Activated naive CD8-positive, alpha-beta T cell (primary cell): ENCODE measurements at regions not wholly inside any gene's neighbourhood (a gene's known extent, or its start where the extent isn't known, plus 50 kb on each side); places are given as distances from the start of the nearest gene placed in this dataset.

ENCODE experiments used
- H3K27ac Mint-ChIP-seq: one replicate; pipeline ENCODE4 v1.8.0; 2021; ENCODE audit warnings: mixed read lengths
- H3K27me3 Mint-ChIP-seq: one replicate; pipeline ENCODE4 v1.8.0; 2021; ENCODE audit warnings: mixed read lengths
- H3K36me3 Mint-ChIP-seq: one replicate; pipeline ENCODE4 v1.8.0; 2021; ENCODE audit warnings: mixed read lengths
- H3K4me1 Mint-ChIP-seq: one replicate; pipeline ENCODE4 v1.8.0; 2021; ENCODE audit warnings: low read depth, mixed read lengths
- H3K4me3 Mint-ChIP-seq: one replicate; pipeline ENCODE4 v1.8.0; 2021; ENCODE audit warnings: mild to moderate bottlenecking, mixed read lengths
- H3K9me3 Mint-ChIP-seq: one replicate; pipeline ENCODE4 v1.8.0; 2021; ENCODE audit warnings: low read depth, mixed read lengths

GRCh38 chr4:180567080-180567479, 1676.1 kb upstream of the TENM3 start:
- H3K27ac Mint-ChIP-seq: no peak overlapping the region
- no peak overlapping the region for H3K4me3 Mint-ChIP-seq

GRCh38 chr4:180571516-180572055, 1671.6 kb upstream of the TENM3 start:
- no peak overlapping the region for H3K4me3 Mint-ChIP-seq
- no peaks in the 10 kb centered on the region for H3K36me3 Mint-ChIP-seq
- no peaks in the 10 kb centered on the region for H3K4me1 Mint-ChIP-seq
- H3K9me3 Mint-ChIP-seq: no peaks in the 10 kb centered on the region
- H3K27me3 Mint-ChIP-seq: no peaks in the 10 kb centered on the region
- no peak overlapping the region for H3K27ac Mint-ChIP-seq

More at GRCh38 chr4:180567080-180567479, 1676.1 kb upstream of the TENM3 start:
- Mint-ChIP-seq H3K9me3 (no peaks in the 10 kb centered on the region), H3K4me1 (no peaks in the 10 kb centered on the region), H3K36me3 (no peaks in the 10 kb centered on the region), H3K27me3 (no peaks in the 10 kb centered on the region)

DNA sequence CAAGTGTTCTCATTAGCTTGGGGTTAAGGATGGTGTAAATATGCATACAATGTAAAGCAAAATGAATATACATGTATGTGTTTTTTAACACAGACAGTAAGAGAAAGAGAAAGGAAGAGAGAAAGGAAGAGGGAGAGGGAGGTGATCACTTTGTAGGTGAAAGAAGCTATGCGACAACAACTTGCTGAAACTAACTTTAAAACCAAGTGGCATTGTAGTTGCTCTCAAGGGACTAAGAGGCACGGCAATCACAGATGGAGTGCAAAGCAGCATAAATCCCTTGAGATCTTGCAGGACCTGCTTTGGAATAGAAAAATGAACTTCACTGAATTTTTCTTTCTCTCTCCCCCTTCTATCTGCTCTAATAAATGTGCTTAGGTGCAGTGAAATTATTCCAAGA, 1665.0 kb upstream of the TENM3 start:
- Mint-ChIP-seq H3K4me1 (no peaks in the 10 kb centered on the region), H3K36me3 (no peaks in the 10 kb centered on the region), H3K27ac (no peak overlapping the region), H3K9me3 (no peaks in the 10 kb centered on the region), H3K4me3 (no peak overlapping the region), H3K27me3 (no peaks in the 10 kb centered on the region)

GRCh38 chr4:180581061-180581460, 1662.1 kb upstream of the TENM3 start:
- Mint-ChIP-seq H3K4me3 (no peak overlapping the region), H3K27me3 (no peaks in the 10 kb centered on the region), H3K36me3 (no peaks in the 10 kb centered on the region), H3K9me3 (no peaks in the 10 kb centered on the region), H3K27ac (no peak overlapping the region), H3K4me1 (no peaks in the 10 kb centered on the region)

DNA sequence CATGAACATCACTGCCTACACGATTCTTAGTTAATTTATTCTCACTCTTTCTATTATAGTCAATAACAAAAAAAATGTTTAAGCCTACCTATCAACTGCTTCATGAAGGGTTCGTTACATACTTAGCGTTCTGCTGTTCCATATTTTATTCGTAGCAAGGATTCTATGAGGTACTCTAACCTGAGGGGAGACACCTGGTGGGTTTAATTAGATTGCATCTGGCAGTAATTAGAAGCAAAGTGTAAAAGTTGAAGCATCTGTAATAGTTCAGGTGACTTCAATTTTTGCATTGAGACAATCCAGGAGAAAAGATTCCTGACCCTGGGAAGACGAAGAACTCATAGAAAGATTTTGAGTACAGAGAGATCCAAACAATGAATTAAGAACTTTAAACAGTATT, 1655.8 kb upstream of the TENM3 start:
- Mint-ChIP-seq H3K4me3 (no peak overlapping the region), H3K36me3 (no peaks in the 10 kb centered on the region), H3K9me3 (no peaks in the 10 kb centered on the region), H3K4me1 (no peaks in the 10 kb centered on the region), H3K27me3 (no peaks in the 10 kb centered on the region), H3K27ac (no peak overlapping the region)

DNA sequence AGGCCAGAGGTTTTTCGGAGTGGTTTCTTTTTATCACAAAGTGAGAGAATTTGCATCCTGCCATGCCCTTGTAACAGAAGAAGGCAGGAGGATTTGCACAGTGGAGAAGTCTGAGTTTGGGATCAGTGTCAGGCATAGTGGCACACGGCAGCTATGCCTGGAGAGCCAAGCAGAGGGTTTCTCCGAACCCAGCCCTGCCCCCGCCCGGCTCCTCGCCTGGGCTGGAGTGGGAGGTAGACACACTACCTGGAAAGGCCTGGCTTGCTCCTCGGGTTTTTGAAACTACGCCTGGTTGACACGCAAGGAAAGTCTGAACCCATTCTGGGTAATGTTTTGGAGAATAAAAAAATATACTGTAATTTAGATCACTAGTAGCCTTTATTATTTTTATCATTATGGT, 1653.6 kb upstream of the TENM3 start:
- no peaks in the 10 kb centered on the region for H3K9me3 Mint-ChIP-seq
- H3K27me3 Mint-ChIP-seq: no peaks in the 10 kb centered on the region
- no peaks in the 10 kb centered on the region for H3K4me1 Mint-ChIP-seq
- H3K27ac Mint-ChIP-seq: no peak overlapping the region
- H3K4me3 Mint-ChIP-seq: no peak overlapping the region
- no peaks in the 10 kb centered on the region for H3K36me3 Mint-ChIP-seq

DNA sequence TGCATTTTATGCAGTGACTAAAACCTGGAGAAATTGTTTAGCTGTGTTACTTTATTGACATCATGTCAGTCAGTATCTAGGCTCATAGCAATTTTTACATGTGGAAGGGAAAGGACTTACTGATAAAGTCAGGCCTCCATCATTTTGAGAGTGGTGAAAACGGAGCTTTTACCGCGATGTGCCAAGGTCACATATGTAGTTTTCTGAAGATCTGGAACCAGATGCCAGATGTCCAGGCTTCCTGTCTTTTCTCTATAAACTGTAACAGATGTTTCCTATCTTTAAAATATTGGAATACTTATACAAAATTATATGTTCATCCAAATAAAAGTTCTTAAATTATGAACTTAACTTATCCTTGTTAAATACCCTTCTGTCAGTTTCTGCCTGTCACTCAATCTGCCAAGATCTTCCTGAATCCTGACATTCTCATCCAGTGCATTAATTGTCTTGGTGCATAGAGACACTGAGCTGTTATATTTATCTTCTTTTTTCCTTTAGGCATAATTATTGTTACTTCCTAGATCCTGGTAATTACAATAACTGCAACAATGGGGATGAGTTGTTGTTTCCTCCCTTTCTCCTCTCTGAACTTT, 1646.2 kb upstream of the TENM3 start:
- Mint-ChIP-seq H3K4me3 (no peak overlapping the region), H3K27ac (no peak overlapping the region), H3K9me3 (no peaks in the 10 kb centered on the region), H3K27me3 (no peaks in the 10 kb centered on the region), H3K4me1 (no peaks in the 10 kb centered on the region), H3K36me3 (no peaks in the 10 kb centered on the region)

- no peak overlapping the region for H3K4me3 Mint-ChIP-seq
Observed at GRCh38 chr4:180598281-180598680, 1644.9 kb upstream of the TENM3 start.

DNA sequence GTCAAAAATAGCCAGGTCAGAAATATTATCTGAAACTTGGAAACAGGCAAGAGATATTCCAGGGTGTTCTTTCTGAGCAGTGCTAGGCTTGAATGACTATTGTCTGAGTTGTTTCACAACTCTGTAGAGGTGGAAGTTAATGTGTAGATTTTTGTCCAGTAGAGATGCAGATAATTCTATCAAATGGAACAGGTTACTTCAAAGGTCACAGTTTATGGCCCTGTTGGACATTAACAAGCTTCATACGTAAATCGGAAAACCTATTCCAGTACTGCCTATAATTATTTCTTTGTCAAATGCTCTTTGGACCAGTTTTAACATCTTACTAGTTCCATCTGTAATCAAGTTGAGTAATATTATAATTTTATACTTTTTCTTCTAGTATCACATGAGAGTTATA, 1639.4 kb upstream of the TENM3 start:
- H3K4me3 Mint-ChIP-seq: no peak overlapping the region
- H3K4me1 Mint-ChIP-seq: no peaks in the 10 kb centered on the region
- H3K9me3 Mint-ChIP-seq: no peaks in the 10 kb centered on the region
- no peaks in the 10 kb centered on the region for H3K27me3 Mint-ChIP-seq
- no peak overlapping the region for H3K27ac Mint-ChIP-seq
- H3K36me3 Mint-ChIP-seq: no peaks in the 10 kb centered on the region

More at GRCh38 chr4:180598281-180598680, 1644.9 kb upstream of the TENM3 start:
- Mint-ChIP-seq H3K4me1 (no peaks in the 10 kb centered on the region), H3K27ac (no peak overlapping the region), H3K27me3 (no peaks in the 10 kb centered on the region), H3K36me3 (no peaks in the 10 kb centered on the region), H3K9me3 (no peaks in the 10 kb centered on the region)

DNA sequence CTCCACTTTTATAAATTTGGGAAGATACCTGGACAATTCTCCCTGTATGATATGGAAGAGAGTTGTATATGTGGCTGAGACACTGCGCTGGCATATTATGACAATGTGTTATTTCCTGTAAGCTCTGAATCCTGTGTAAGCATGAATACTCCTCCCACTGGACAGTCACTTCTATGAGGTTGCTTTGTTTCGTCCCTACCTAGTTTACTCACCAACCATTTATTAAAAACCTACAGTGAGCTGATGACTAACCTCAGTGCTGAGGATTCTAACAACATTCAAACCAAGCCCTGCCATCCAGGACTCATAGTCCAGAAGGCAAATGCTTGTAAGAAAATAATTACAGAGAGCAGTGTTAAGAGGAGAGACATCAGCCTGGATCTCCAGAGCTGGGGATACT, 1632.9 kb upstream of the TENM3 start:
- no peak overlapping the region for H3K27ac Mint-ChIP-seq
- no peak overlapping the region for H3K4me3 Mint-ChIP-seq
- H3K9me3 Mint-ChIP-seq: no peaks in the 10 kb centered on the region
- no peaks in the 10 kb centered on the region for H3K4me1 Mint-ChIP-seq
- H3K36me3 Mint-ChIP-seq: no peaks in the 10 kb centered on the region
- no peaks in the 10 kb centered on the region for H3K27me3 Mint-ChIP-seq

DNA sequence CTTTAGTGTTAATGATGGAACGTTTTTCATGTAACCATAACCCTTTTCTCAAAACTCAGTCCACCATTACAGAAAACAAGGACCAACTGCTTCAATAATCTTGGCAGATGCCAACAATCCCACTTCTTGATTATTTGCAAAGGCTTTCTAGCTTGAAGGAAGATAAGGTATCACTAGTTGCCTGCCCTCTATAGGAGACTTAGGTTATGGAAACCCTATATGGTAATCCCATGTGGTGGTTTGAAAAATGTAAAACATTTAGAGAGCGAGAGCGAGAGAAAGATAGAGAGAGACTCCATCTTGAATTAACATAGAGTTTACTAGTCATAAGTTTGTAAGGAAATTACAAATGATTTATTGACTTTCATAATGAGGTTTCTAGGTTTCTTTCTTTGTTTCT, 1627.5 kb upstream of the TENM3 start:
- Mint-ChIP-seq H3K4me3 (no peak overlapping the region), H3K27me3 (no peaks in the 10 kb centered on the region), H3K27ac (no peak overlapping the region), H3K9me3 (no peaks in the 10 kb centered on the region), H3K36me3 (no peaks in the 10 kb centered on the region), H3K4me1 (no peaks in the 10 kb centered on the region)

DNA sequence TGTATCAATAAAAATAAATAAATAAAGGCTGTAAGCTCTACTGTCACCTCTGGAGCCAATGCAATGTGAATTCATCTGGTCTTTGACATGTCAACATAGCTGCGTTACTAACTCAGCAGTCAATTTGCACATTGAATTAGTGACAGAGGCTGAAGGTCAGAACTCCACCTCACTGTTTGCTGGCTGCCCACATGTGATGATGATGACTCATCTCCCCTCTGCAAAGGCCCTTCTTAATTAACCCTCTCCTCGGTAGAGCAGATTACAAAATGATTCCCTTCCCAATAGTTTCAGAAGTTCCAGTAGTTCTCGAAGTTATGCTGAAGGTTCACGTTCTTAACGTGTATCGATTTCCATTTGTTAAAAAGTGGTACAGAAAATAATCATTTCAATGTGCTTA, 1626.0 kb upstream of the TENM3 start:
- H3K27ac Mint-ChIP-seq: no peak overlapping the region
- H3K36me3 Mint-ChIP-seq: no peaks in the 10 kb centered on the region
- no peak overlapping the region for H3K4me3 Mint-ChIP-seq
- no peaks in the 10 kb centered on the region for H3K4me1 Mint-ChIP-seq
- no peaks in the 10 kb centered on the region for H3K27me3 Mint-ChIP-seq
- no peaks in the 10 kb centered on the region for H3K9me3 Mint-ChIP-seq

GRCh38 chr4:180618396-180618795, 1624.8 kb upstream of the TENM3 start:
- no peaks in the 10 kb centered on the region for H3K4me1 Mint-ChIP-seq
- no peaks in the 10 kb centered on the region for H3K9me3 Mint-ChIP-seq
- no peak overlapping the region for H3K27ac Mint-ChIP-seq
- H3K27me3 Mint-ChIP-seq: no peaks in the 10 kb centered on the region
- no peaks in the 10 kb centered on the region for H3K36me3 Mint-ChIP-seq
- no peak overlapping the region for H3K4me3 Mint-ChIP-seq

DNA sequence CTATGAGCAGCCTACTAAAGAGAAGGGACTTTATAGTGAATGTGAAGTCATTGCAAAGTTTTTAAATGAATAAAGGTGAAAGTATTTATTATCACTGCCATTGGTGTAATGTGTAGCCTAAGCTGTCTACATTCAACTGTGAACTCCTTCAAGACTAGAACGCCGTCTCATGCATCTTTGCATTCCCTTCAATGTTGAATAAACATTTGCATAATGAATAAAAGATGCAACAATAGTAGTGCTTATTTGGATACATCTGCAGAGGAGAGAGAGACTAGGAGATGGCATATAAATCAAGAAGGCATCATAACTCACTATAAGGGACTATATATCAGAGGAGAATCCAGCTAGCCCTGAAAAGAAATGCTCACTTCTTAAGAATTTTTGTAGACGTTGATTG, 1623.8 kb upstream of the TENM3 start:
- no peaks in the 10 kb centered on the region for H3K36me3 Mint-ChIP-seq
- H3K4me1 Mint-ChIP-seq: no peaks in the 10 kb centered on the region
- H3K9me3 Mint-ChIP-seq: no peaks in the 10 kb centered on the region
- H3K27ac Mint-ChIP-seq: no peak overlapping the region
- no peak overlapping the region for H3K4me3 Mint-ChIP-seq
- H3K27me3 Mint-ChIP-seq: no peaks in the 10 kb centered on the region

DNA sequence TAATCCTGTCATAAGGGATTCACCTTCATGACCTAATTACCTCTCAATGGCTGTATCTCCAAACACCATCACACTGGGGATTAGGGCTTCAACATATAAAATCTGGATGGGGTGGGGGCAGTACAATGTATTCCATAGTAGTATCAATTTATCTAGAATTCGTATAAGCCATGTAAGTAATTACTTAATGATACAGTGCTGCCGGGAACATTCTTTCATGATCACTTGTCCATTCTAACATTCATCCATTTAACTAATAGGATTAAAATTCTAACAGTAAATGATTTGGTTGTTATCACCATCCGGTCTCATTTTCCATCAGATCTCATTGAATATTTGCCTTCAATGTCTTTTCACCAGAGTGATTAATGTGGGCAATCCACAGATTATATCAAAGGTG, 1620.9 kb upstream of the TENM3 start:
- Mint-ChIP-seq H3K4me1 (no peaks in the 10 kb centered on the region), H3K9me3 (no peaks in the 10 kb centered on the region), H3K27ac (no peak overlapping the region), H3K27me3 (peaks cover 2% of the 10 kb centered on the region), H3K4me3 (no peak overlapping the region), H3K36me3 (no peaks in the 10 kb centered on the region)

DNA sequence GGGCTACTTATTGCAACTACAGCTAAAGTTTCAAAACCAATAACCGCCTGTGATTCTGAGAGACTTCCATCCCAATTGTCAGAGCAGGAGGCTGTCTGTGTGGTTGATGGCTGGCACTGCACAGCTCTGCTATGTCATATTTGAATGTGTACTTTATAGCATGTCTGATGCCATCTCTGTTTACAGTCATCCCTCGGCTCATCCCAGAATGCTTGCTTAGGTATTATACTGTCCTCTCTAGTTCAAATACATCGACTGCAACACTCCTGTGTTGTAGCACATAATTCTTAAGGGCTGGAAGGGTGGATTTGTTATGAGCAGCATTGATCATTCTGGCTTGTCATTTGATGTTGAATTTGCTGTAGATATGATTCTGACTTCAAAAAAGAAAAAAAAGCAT, 1617.5 kb upstream of the TENM3 start:
- Mint-ChIP-seq H3K27ac (no peak overlapping the region), H3K4me1 (no peaks in the 10 kb centered on the region), H3K9me3 (no peaks in the 10 kb centered on the region), H3K4me3 (no peak overlapping the region), H3K27me3 (peaks cover 2% of the 10 kb centered on the region), H3K36me3 (no peaks in the 10 kb centered on the region)
